PFSK-1 (cell line): ENCODE measurements at regions not wholly inside any gene's neighbourhood (a gene's known extent, or its start where the extent isn't known, plus 50 kb on each side); places are given as distances from the start of the nearest gene placed in this dataset.

Experiments used
- POLR2AphosphoS5 ChIP-seq: IDR thresholded peaks from 2 replicates; pipeline ENCODE4 v1.6.1; 2012; ENCODE audit warnings: low read depth, mild to moderate bottlenecking, control low read depth, low read length, moderate library complexity
- TAF1 ChIP-seq: IDR thresholded peaks from 2 replicates; pipeline ENCODE4 v1.6.1; 2012; ENCODE audit warnings: low read length, control low read depth, borderline replicate concordance; ENCODE audit not compliant: insufficient read depth

DNA sequence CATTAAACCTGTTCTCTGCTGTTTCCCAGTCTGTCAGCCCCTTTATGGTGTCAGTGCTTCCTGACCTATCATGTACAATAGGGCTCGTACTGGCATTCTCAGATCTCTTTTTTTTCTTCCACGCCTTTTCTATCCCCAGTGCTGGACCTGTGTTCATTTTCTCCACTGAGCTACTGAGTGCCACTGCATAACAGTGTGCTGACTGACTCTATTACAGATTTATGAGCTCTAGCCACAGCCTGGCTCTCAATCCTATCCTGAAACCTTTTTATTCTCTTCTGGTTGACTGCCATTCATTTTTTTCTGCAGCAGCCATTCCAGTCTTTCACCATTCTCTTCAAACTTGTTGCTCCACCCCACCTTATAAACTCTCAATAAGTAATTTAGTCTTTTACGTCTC lies 59.6 kb upstream of the MACF1 start:
- no peak for TF ChIP-seq TAF1
- no peak for TF ChIP-seq POLR2AphosphoS5
